ENCODE measurements at regions not wholly inside any gene's neighbourhood (a gene's known extent, or its start where the extent isn't known, plus 50 kb on each side); places are given as distances from the start of the nearest gene placed in this dataset.

DNA sequence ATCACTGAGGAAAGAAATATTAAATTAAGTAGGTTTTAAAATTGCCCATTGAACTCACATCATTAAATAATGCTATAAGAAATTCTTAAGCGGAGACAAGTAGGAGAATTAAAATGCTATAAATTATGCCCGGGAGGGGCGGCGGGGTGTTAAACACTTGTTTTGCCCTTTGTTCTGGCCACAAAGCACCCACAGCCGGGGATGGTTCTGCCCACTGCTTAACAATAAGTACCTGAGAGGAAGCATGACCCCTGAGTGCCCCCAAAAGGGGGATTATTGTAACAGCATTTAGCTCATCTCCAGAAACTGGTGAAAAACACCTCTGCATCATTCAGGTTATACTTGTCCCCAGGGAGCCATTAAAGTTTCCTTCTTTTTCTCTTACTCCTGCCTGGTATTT lies 332.7 kb upstream of the POU3F3 start:
- no peak for TF ChIP-seq ELF4 (IDR thresholded peaks at IDR 0.05)
- TF ChIP-seq FOXK2 (IDR thresholded peaks at IDR 0.05), result no peak
- TF ChIP-seq BHLHE40 (IDR thresholded peaks at IDR 0.05; ENCODE audit: borderline replicate concordance), result no peak
- TF ChIP-seq SUZ12 (IDR thresholded peaks at IDR 0.05), result no peak
- no peak for TF ChIP-seq FOXA1 (IDR thresholded peaks at IDR 0.05)
- TF ChIP-seq FOXM1 (IDR thresholded peaks at IDR 0.05; ENCODE audit: borderline replicate concordance), result no peak
- TF ChIP-seq ARNT (IDR thresholded peaks at IDR 0.05), result no peak
- TF ChIP-seq, protein P1, sequence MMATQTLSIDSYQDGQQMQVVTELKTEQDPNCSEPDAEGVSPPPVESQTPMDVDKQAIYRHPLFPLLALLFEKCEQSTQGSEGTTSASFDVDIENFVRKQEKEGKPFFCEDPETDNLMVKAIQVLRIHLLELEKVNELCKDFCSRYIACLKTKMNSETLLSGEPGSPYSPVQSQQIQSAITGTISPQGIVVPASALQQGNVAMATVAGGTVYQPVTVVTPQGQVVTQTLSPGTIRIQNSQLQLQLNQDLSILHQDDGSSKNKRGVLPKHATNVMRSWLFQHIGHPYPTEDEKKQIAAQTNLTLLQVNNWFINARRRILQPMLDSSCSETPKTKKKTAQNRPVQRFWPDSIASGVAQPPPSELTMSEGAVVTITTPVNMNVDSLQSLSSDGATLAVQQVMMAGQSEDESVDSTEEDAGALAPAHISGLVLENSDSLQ (IDR thresholded peaks at IDR 0.05), result no peak
